ENCODE measurements at regions not wholly inside any gene's neighbourhood (a gene's known extent, or its start where the extent isn't known, plus 50 kb on each side); places are given as distances from the start of the nearest gene placed in this dataset.

GRCh38 chr2:12027136-12027535, 280.7 kb downstream of the LPIN1 start:
- H3K36me3 Mint-ChIP-seq (ENCODE audit: insufficient read depth): no peaks in the 10 kb centered on the region
- no peaks in the 10 kb centered on the region for H3K27me3 Mint-ChIP-seq (ENCODE audit: low read depth)
- H3K9me3 Mint-ChIP-seq: peaks cover 3% of the 10 kb centered on the region
- no peaks in the 10 kb centered on the region for H3K4me1 Mint-ChIP-seq (ENCODE audit: low read depth)
- no peak overlapping the region for H3K4me3 Mint-ChIP-seq
- ATAC-seq (no peak), DNase-seq (no peak)

- peaks cover 23% of the 10 kb centered on the region for H3K4me1 Mint-ChIP-seq (ENCODE audit: low read depth)
- ATAC-seq: no peak
- H3K4me3 Mint-ChIP-seq: no peak overlapping the region
- H3K9me3 Mint-ChIP-seq: no peaks in the 10 kb centered on the region
- H3K27me3 Mint-ChIP-seq (ENCODE audit: low read depth): no peaks in the 10 kb centered on the region
- no peak for DNase-seq
- no peaks in the 10 kb centered on the region for H3K36me3 Mint-ChIP-seq (ENCODE audit: insufficient read depth)
Measured at GRCh38 chr2:12031866-12032265, 285.4 kb downstream of the LPIN1 start.

DNA sequence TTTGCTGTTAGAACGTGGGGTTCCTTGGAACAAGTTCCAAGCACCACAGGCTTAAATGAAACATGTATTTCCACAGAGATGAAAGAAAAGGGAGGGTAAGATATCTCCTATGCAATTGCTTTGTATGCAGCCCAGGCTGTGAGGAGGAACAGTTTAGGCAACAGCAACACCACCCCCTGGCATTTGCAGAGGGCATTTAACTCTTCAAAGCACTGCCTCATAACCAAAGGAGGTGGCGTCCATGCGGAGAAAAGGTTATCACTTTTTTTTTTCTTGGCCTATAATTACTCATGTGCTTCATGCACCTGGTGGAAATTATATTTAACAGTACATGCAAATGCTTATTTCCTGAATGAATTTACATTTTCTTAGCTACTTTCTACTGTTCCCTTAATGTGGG, 286.0 kb downstream of the LPIN1 start:
- H3K27me3 Mint-ChIP-seq (ENCODE audit: low read depth): no peaks in the 10 kb centered on the region
- peaks cover 29% of the 10 kb centered on the region for H3K4me1 Mint-ChIP-seq (ENCODE audit: low read depth)
- no peaks in the 10 kb centered on the region for H3K36me3 Mint-ChIP-seq (ENCODE audit: insufficient read depth)
- no peaks in the 10 kb centered on the region for H3K9me3 Mint-ChIP-seq
- ATAC-seq (no peak), DNase-seq (no peak)
- H3K4me3 Mint-ChIP-seq: no peak overlapping the region

GRCh38 chr2:12032975-12033374, 286.5 kb downstream of the LPIN1 start:
- ATAC-seq: no peak
- H3K9me3 Mint-ChIP-seq: no peaks in the 10 kb centered on the region

DNA sequence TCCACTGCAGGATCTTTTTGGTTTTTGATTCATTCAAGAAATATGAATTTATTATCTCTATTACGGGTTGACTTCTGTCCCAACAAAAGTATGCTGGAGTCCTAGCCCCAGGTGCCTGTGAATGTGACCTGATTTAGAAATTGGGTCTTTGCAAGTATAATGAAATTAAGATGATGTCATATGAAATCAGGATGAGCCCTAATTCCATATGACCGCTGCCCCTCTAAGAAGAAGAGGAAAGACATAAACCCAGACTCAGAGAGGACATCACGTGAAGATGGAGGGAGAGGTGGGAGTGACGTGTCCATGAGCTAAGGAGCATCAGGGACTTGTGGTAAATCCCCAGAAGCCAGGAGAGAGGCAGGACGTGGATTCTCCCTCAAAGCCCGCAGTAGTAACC, 287.1 kb downstream of the LPIN1 start:
- DNase-seq (no peak), ATAC-seq (no peak)
- peaks cover 32% of the 10 kb centered on the region for H3K4me1 Mint-ChIP-seq (ENCODE audit: low read depth)
- H3K36me3 Mint-ChIP-seq (ENCODE audit: insufficient read depth): no peaks in the 10 kb centered on the region
- H3K27me3 Mint-ChIP-seq (ENCODE audit: low read depth): no peaks in the 10 kb centered on the region
- H3K4me3 Mint-ChIP-seq: no peak overlapping the region
- peaks cover under 1% of the 10 kb centered on the region for H3K9me3 Mint-ChIP-seq

More at GRCh38 chr2:12032975-12033374, 286.5 kb downstream of the LPIN1 start:
- Mint-ChIP-seq H3K4me1 (ENCODE audit: low read depth) (peaks cover 32% of the 10 kb centered on the region), H3K4me3 (no peak overlapping the region), H3K27me3 (ENCODE audit: low read depth) (no peaks in the 10 kb centered on the region), H3K36me3 (ENCODE audit: insufficient read depth) (no peaks in the 10 kb centered on the region)
- no peak for DNase-seq

GRCh38 chr2:12034382-12034781, 287.9 kb downstream of the LPIN1 start:
- Mint-ChIP-seq H3K4me1 (ENCODE audit: low read depth) (peaks cover 32% of the 10 kb centered on the region), H3K36me3 (ENCODE audit: insufficient read depth) (no peaks in the 10 kb centered on the region), H3K4me3 (no peak overlapping the region), H3K27me3 (ENCODE audit: low read depth) (peaks cover 1% of the 10 kb centered on the region), H3K9me3 (peaks cover 3% of the 10 kb centered on the region)
- ATAC-seq: no peak
- no peak for DNase-seq

DNA sequence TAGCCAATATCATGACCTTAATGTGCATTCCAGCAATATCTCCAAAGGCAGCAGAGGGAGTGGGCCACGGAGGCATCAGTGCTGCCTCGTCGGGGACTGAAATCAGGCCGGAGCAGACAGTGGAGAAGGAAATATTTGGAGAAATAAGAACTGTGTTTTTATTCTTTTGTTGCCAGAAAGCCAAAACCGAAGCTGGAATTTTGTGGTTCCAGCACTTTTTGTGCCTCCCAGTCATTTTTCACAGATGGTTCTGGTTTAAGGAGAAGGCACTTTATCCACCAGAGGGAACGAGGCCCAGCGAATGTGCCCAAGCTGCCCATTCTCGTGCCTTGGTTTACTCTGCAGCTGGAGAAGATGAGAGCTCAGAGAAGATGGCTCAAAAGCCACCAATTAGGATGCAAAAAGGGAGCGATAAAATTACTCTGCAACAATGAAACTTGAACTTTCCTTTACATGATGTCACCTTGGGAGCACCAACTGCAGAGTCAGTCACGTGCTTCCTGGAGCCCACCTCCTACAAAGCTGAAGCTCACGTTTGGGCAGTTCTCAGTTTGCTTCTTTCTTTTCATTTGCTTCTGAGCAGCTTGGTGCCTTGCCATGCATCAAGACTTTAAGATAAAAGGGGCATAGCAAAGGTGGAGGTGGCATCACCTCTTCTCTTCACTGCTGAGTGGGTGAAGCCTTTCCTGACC, 288.7 kb downstream of the LPIN1 start:
- peaks cover 4% of the 10 kb centered on the region for H3K9me3 Mint-ChIP-seq
- peaks cover 32% of the 10 kb centered on the region for H3K4me1 Mint-ChIP-seq (ENCODE audit: low read depth)
- no peaks in the 10 kb centered on the region for H3K36me3 Mint-ChIP-seq (ENCODE audit: insufficient read depth)
- H3K4me3 Mint-ChIP-seq: no peak overlapping the region
- H3K27me3 Mint-ChIP-seq (ENCODE audit: low read depth): peaks cover 1% of the 10 kb centered on the region
- ATAC-seq: no peak
- DNase-seq: no peak

GRCh38 chr2:12035956-12036639, 289.7 kb downstream of the LPIN1 start:
- Mint-ChIP-seq H3K36me3 (ENCODE audit: insufficient read depth) (peaks cover 5% of the 10 kb centered on the region), H3K27me3 (ENCODE audit: low read depth) (peaks cover 7% of the 10 kb centered on the region)
- DNase-seq: no peak

GRCh38 chr2:12036640-12036983, 290.2 kb downstream of the LPIN1 start:
- peaks cover 18% of the 10 kb centered on the region for H3K9me3 Mint-ChIP-seq
- H3K4me1 Mint-ChIP-seq (ENCODE audit: low read depth): peaks cover 32% of the 10 kb centered on the region
- peaks cover 5% of the 10 kb centered on the region for H3K36me3 Mint-ChIP-seq (ENCODE audit: insufficient read depth)
- ATAC-seq (no peak), DNase-seq (no peak)
- H3K27me3 Mint-ChIP-seq (ENCODE audit: low read depth): peaks cover 7% of the 10 kb centered on the region
- no peak overlapping the region for H3K4me3 Mint-ChIP-seq

More at GRCh38 chr2:12035956-12036639, 289.7 kb downstream of the LPIN1 start:
- H3K4me3 Mint-ChIP-seq: no peak overlapping the region
- no peak for ATAC-seq
- peaks cover 32% of the 10 kb centered on the region for H3K4me1 Mint-ChIP-seq (ENCODE audit: low read depth)
- H3K9me3 Mint-ChIP-seq: peaks cover 13% of the 10 kb centered on the region

GRCh38 chr2:12037301-12037700, 290.9 kb downstream of the LPIN1 start:
- peaks cover 7% of the 10 kb centered on the region for H3K27me3 Mint-ChIP-seq (ENCODE audit: low read depth)
- H3K9me3 Mint-ChIP-seq: peaks cover 21% of the 10 kb centered on the region
- H3K4me3 Mint-ChIP-seq: no peak overlapping the region
- H3K4me1 Mint-ChIP-seq (ENCODE audit: low read depth): peaks cover 32% of the 10 kb centered on the region
- peaks cover 5% of the 10 kb centered on the region for H3K36me3 Mint-ChIP-seq (ENCODE audit: insufficient read depth)
- ATAC-seq (no peak), DNase-seq (no peak)

GRCh38 chr2:12041236-12041635, 294.8 kb downstream of the LPIN1 start:
- peaks cover 7% of the 10 kb centered on the region for H3K27me3 Mint-ChIP-seq (ENCODE audit: low read depth)
- peaks cover 21% of the 10 kb centered on the region for H3K9me3 Mint-ChIP-seq
- H3K36me3 Mint-ChIP-seq (ENCODE audit: insufficient read depth): peaks cover 5% of the 10 kb centered on the region
- peaks cover 52% of the 10 kb centered on the region for H3K4me1 Mint-ChIP-seq (ENCODE audit: low read depth)
- H3K4me3 Mint-ChIP-seq: no peak overlapping the region
- DNase-seq (no peak), ATAC-seq (no peak)

GRCh38 chr2:12043131-12043530, 296.7 kb downstream of the LPIN1 start:
- peaks cover 56% of the 10 kb centered on the region for H3K4me1 Mint-ChIP-seq (ENCODE audit: low read depth)
- H3K4me3 Mint-ChIP-seq: no peak overlapping the region
- ATAC-seq: no peak
- no peak for DNase-seq
- peaks cover 7% of the 10 kb centered on the region for H3K27me3 Mint-ChIP-seq (ENCODE audit: low read depth)
- H3K36me3 Mint-ChIP-seq (ENCODE audit: insufficient read depth): peaks cover 5% of the 10 kb centered on the region
- peaks cover 21% of the 10 kb centered on the region for H3K9me3 Mint-ChIP-seq

- peaks cover 62% of the 10 kb centered on the region for H3K4me1 Mint-ChIP-seq (ENCODE audit: low read depth)
- peaks cover 5% of the 10 kb centered on the region for H3K27me3 Mint-ChIP-seq (ENCODE audit: low read depth)
- H3K9me3 Mint-ChIP-seq: peaks cover 17% of the 10 kb centered on the region
- no peak for DNase-seq
- ATAC-seq: peak in 1 of 2 donors; percentile 53
- peak overlapping the region; percentile 4 for H3K4me3 Mint-ChIP-seq
- H3K36me3 Mint-ChIP-seq (ENCODE audit: insufficient read depth): peaks cover 5% of the 10 kb centered on the region
Measured at GRCh38 chr2:12044857-12045256, 298.4 kb downstream of the LPIN1 start.

GRCh38 chr2:12045864-12046291, 299.4 kb downstream of the LPIN1 start:
- Mint-ChIP-seq H3K36me3 (ENCODE audit: insufficient read depth) (peaks cover 1% of the 10 kb centered on the region), H3K27me3 (ENCODE audit: low read depth) (peaks cover 2% of the 10 kb centered on the region), H3K9me3 (peaks cover 10% of the 10 kb centered on the region), H3K4me1 (ENCODE audit: low read depth) (peaks cover 70% of the 10 kb centered on the region), H3K4me3 (no peak overlapping the region)
- ATAC-seq (no peak), DNase-seq (no peak)

- Mint-ChIP-seq H3K4me3 (no peak overlapping the region), H3K27me3 (ENCODE audit: low read depth) (no peaks in the 10 kb centered on the region), H3K4me1 (ENCODE audit: low read depth) (peaks cover 70% of the 10 kb centered on the region), H3K36me3 (ENCODE audit: insufficient read depth) (no peaks in the 10 kb centered on the region), H3K9me3 (peaks cover 3% of the 10 kb centered on the region)
- ATAC-seq (no peak), DNase-seq (no peak)
Measured at GRCh38 chr2:12046641-12047040, 300.2 kb downstream of the LPIN1 start.

Measured in activated T-cell treated with anti-CD3 and anti-CD28 coated beads, Interleukin-2, amount 50 U/mL, for 4 hours (primary cell).